ENCODE measurements at regions not wholly inside any gene's neighbourhood (a gene's known extent, or its start where the extent isn't known, plus 50 kb on each side); places are given as distances from the start of the nearest gene placed in this dataset.
"Not testable (repeated sequence)": the region's sequence is repeated elsewhere in the genome, so short reads cannot be mapped to it uniquely, and the experiment has no call there.

- Histone ChIP-seq H3K9me3 (no peaks in the 10 kb centered on the region), H3K27ac (no peak overlapping the region), H3K4me3 (no peak overlapping the region), H3K4me1 (no peaks in the 10 kb centered on the region), H3K27me3 (no peaks in the 10 kb centered on the region), H3K36me3 (ENCODE audit: low read depth, missing control alignments) (no peaks in the 10 kb centered on the region)
- TF ChIP-seq, protein P1, sequence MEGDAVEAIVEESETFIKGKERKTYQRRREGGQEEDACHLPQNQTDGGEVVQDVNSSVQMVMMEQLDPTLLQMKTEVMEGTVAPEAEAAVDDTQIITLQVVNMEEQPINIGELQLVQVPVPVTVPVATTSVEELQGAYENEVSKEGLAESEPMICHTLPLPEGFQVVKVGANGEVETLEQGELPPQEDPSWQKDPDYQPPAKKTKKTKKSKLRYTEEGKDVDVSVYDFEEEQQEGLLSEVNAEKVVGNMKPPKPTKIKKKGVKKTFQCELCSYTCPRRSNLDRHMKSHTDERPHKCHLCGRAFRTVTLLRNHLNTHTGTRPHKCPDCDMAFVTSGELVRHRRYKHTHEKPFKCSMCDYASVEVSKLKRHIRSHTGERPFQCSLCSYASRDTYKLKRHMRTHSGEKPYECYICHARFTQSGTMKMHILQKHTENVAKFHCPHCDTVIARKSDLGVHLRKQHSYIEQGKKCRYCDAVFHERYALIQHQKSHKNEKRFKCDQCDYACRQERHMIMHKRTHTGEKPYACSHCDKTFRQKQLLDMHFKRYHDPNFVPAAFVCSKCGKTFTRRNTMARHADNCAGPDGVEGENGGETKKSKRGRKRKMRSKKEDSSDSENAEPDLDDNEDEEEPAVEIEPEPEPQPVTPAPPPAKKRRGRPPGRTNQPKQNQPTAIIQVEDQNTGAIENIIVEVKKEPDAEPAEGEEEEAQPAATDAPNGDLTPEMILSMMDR (IDR thresholded peaks at IDR 0.05), result no peak
- no peak for TF ChIP-seq POLR2A (IDR thresholded peaks at IDR 0.05)
- intact Hi-C loops (cut with DNase I; ENCODE audit: low total_unique reads), result no loop called here
- no peak for DNase-seq
- 54 to 64% methylated on average over 2 of the region's 2 CpGs for WGBS, 2 donors
Measured at GRCh38 chr1:241447031-241447644, 72.4 kb downstream of the FH start.

- Histone ChIP-seq H3K27me3 (no peaks in the 10 kb centered on the region), H3K4me3 (no peak overlapping the region), H3K27ac (no peak overlapping the region), H3K9me3 (no peaks in the 10 kb centered on the region), H3K4me1 (no peaks in the 10 kb centered on the region), H3K36me3 (ENCODE audit: low read depth, missing control alignments) (no peaks in the 10 kb centered on the region)
- DNase-seq, result no peak
- TF ChIP-seq, protein P1 (IDR thresholded peaks at IDR 0.05), result no peak
- no peak for TF ChIP-seq POLR2A (IDR thresholded peaks at IDR 0.05)
- WGBS, 2 donors, result 21 to 72% methylated on average over 3 of the region's 3 CpGs
- intact Hi-C loops (cut with DNase I; ENCODE audit: low total_unique reads), result no loop called here
Measured at GRCh38 chr1:241444836-241445235, 74.7 kb downstream of the FH start.

GRCh38 chr1:241443561-241443960, 76.0 kb downstream of the FH start:
- intact Hi-C loops (cut with DNase I; ENCODE audit: low total_unique reads), result no loop called here
- Histone ChIP-seq H3K4me1 (no peaks in the 10 kb centered on the region), H3K9me3 (no peaks in the 10 kb centered on the region), H3K27ac (no peak overlapping the region), H3K36me3 (ENCODE audit: low read depth, missing control alignments) (no peaks in the 10 kb centered on the region), H3K4me3 (no peak overlapping the region), H3K27me3 (no peaks in the 10 kb centered on the region)
- TF ChIP-seq, protein P1 (IDR thresholded peaks at IDR 0.05), result no peak
- TF ChIP-seq POLR2A (IDR thresholded peaks at IDR 0.05), result no peak
- 88 to 94% methylated on average over 2 of the region's 2 CpGs for WGBS, 2 donors
- no peak for DNase-seq

DNA sequence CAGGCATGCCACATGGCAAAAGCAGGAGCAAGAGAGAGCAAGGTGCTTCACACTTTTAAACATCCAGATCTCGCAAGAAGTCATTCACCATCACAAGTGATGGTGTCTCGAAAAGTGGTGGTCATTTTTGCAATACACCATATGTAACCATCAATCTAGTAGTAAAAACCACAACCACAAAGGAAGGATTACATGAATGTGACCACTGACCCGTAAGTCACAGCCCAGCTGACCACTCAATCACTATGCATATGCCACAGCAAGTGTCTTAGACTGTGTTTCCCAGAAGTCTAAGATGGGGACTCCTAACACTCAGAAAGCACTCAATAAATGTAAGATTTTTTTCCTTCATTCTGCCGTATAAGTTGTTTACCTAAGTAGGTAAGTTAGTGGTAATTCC, 76.9 kb downstream of the FH start:
- no peak overlapping the region for H3K27ac ChIP-seq
- H3K27me3 ChIP-seq, result no peaks in the 10 kb centered on the region
- no peaks in the 10 kb centered on the region for H3K4me1 ChIP-seq
- no peaks in the 10 kb centered on the region for H3K36me3 ChIP-seq (ENCODE audit: low read depth, missing control alignments)
- DNase-seq, result no peak
- no peaks in the 10 kb centered on the region for H3K9me3 ChIP-seq
- intact Hi-C loops (cut with DNase I; ENCODE audit: low total_unique reads), result no loop called here
- H3K4me3 ChIP-seq, result no peak overlapping the region
- WGBS, 2 donors, result 90 to 92% methylated on average over 4 of the region's 4 CpGs
- TF ChIP-seq POLR2A (IDR thresholded peaks at IDR 0.05), result no peak

- Histone ChIP-seq H3K27me3 (no peaks in the 10 kb centered on the region), H3K4me1 (no peaks in the 10 kb centered on the region), H3K36me3 (ENCODE audit: low read depth, missing control alignments) (no peaks in the 10 kb centered on the region), H3K27ac (no peak overlapping the region), H3K4me3 (no peak overlapping the region), H3K9me3 (no peaks in the 10 kb centered on the region)
- DNase-seq, result no peak
- WGBS, 2 donors, result 57 to 75% methylated on average over 2 of the region's 2 CpGs
- intact Hi-C loops (cut with DNase I; ENCODE audit: low total_unique reads), result no loop called here
- TF ChIP-seq POLR2A (IDR thresholded peaks at IDR 0.05), result no peak
- TF ChIP-seq, protein P1 (IDR thresholded peaks at IDR 0.05), result no peak
Measured at GRCh38 chr1:241440904-241441303, 78.7 kb downstream of the FH start.

DNA sequence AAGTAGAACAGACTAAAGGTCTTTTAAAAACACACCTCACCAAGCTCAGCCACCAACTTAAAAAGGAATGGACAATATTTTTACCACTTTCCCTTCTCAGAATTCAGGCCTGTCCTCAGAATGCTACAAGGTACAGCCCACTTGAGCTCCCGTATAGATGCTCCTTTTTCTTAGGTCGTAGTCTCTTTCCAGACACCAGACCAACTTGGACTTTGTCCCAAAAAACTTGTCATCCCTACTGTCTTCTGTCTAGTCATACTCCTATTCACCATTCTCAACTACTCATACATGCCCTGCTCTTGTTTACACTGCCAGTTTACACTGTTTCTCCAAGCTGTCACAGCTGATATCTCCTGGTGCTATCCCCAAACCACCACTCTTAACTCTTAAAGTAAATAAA, 80.9 kb downstream of the FH start:
- H3K36me3 ChIP-seq (ENCODE audit: low read depth, missing control alignments); H3K27ac ChIP-seq; H3K4me1 ChIP-seq; H3K4me3 ChIP-seq; DNase-seq; intact Hi-C loops (cut with DNase I; ENCODE audit: low total_unique reads); H3K9me3 ChIP-seq; H3K27me3 ChIP-seq: not testable (repeated sequence)
- 77 to 87% methylated on average over 2 of the region's 2 CpGs for WGBS, 2 donors

Data from testis (tissue), 2 donors.